ENCODE measurements at regions not wholly inside any gene's neighbourhood (a gene's known extent, or its start where the extent isn't known, plus 50 kb on each side); places are given as distances from the start of the nearest gene placed in this dataset.
"Not testable (repeated sequence)": the region's sequence is repeated elsewhere in the genome, so short reads cannot be mapped to it uniquely, and the experiment has no call there.

- peaks cover 4% of the 10 kb centered on the region for H3K27me3 Mint-ChIP-seq
- H3K36me3 Mint-ChIP-seq (ENCODE audit: low read depth) = no peaks in the 10 kb centered on the region
- H3K4me1 Mint-ChIP-seq = no peaks in the 10 kb centered on the region
- H3K4me3 Mint-ChIP-seq = no peak overlapping the region
- TF ChIP-seq CTCF (IDR thresholded peaks at IDR 0.05) = no peak
- intact Hi-C loops (cut with micrococcal nuclease) = no loop called here
- H3K9me3 Mint-ChIP-seq = no peaks in the 10 kb centered on the region
- no peak overlapping the region for H3K27ac Mint-ChIP-seq
- CTCF ChIA-PET = no interaction called here
- POLR2A ChIA-PET = no interaction called here
- no peak for ATAC-seq (ENCODE audit: low read depth)
- no peak for DNase-seq
Measured at GRCh38 chr15:20346082-20346805, 195.4 kb downstream of the GOLGA6L6 start.

GRCh38 chr15:20345401-20345958 lies 196.1 kb downstream of the GOLGA6L6 start:
- ChIA-PET CTCF (no interaction called here), POLR2A (no interaction called here)
- ATAC-seq (ENCODE audit: low read depth) (no peak), DNase-seq (no peak)
- peaks cover 4% of the 10 kb centered on the region for H3K27me3 Mint-ChIP-seq
- H3K36me3 Mint-ChIP-seq (ENCODE audit: low read depth) = no peaks in the 10 kb centered on the region
- no peaks in the 10 kb centered on the region for H3K4me1 Mint-ChIP-seq
- H3K9me3 Mint-ChIP-seq = no peaks in the 10 kb centered on the region
- no peak overlapping the region for H3K27ac Mint-ChIP-seq
- no peak overlapping the region for H3K4me3 Mint-ChIP-seq
- intact Hi-C loops (cut with micrococcal nuclease) = no loop called here
- TF ChIP-seq CTCF (IDR thresholded peaks at IDR 0.05) = no peak

GRCh38 chr15:20344601-20345400 lies 196.8 kb downstream of the GOLGA6L6 start:
- Mint-ChIP-seq H3K27ac (no peak overlapping the region), H3K36me3 (ENCODE audit: low read depth) (no peaks in the 10 kb centered on the region), H3K27me3 (peaks cover 2% of the 10 kb centered on the region), H3K4me3 (no peak overlapping the region), H3K4me1 (no peaks in the 10 kb centered on the region), H3K9me3 (no peaks in the 10 kb centered on the region)
- DNase-seq (no peak), ATAC-seq (ENCODE audit: low read depth) (no peak)
- CTCF ChIA-PET = no interaction called here
- intact Hi-C loops (cut with micrococcal nuclease) = no loop called here
- no peak for TF ChIP-seq CTCF (IDR thresholded peaks at IDR 0.05)
- POLR2A ChIA-PET = no interaction called here

GRCh38 chr15:20343395-20344211 lies 198.0 kb downstream of the GOLGA6L6 start:
- H3K4me1 Mint-ChIP-seq; ATAC-seq (ENCODE audit: low read depth); H3K36me3 Mint-ChIP-seq (ENCODE audit: low read depth); H3K27ac Mint-ChIP-seq; POLR2A ChIA-PET; H3K4me3 Mint-ChIP-seq; H3K27me3 Mint-ChIP-seq; intact Hi-C loops (cut with micrococcal nuclease); CTCF ChIA-PET; H3K9me3 Mint-ChIP-seq; DNase-seq: not testable (repeated sequence)

GRCh38 chr15:20342601-20343394 lies 198.8 kb downstream of the GOLGA6L6 start:
- ATAC-seq (ENCODE audit: low read depth); intact Hi-C loops (cut with micrococcal nuclease): not testable (repeated sequence)

More at GRCh38 chr15:20342601-20343394, 198.8 kb downstream of the GOLGA6L6 start:
- H3K36me3 Mint-ChIP-seq (ENCODE audit: low read depth); DNase-seq; H3K27ac Mint-ChIP-seq; POLR2A ChIA-PET; H3K27me3 Mint-ChIP-seq; CTCF ChIA-PET; H3K4me1 Mint-ChIP-seq; H3K4me3 Mint-ChIP-seq; H3K9me3 Mint-ChIP-seq: not testable (repeated sequence)

All from activated B cell treated with CpG ODN at 0.5 μM for 24 hours (primary cell).